RPMI7951 (cell line): ENCODE measurements at regions not wholly inside any gene's neighbourhood (a gene's known extent, or its start where the extent isn't known, plus 50 kb on each side); places are given as distances from the start of the nearest gene placed in this dataset.
"Not testable (repeated sequence)": the region's sequence is repeated elsewhere in the genome, so short reads cannot be mapped to it uniquely, and the experiment has no call there.

Experiments used
- DNase-seq: peaks from one replicate; pipeline ENCODE4 v3.0.0-alpha.2; 2012; ENCODE audit warnings: low read depth

DNA sequence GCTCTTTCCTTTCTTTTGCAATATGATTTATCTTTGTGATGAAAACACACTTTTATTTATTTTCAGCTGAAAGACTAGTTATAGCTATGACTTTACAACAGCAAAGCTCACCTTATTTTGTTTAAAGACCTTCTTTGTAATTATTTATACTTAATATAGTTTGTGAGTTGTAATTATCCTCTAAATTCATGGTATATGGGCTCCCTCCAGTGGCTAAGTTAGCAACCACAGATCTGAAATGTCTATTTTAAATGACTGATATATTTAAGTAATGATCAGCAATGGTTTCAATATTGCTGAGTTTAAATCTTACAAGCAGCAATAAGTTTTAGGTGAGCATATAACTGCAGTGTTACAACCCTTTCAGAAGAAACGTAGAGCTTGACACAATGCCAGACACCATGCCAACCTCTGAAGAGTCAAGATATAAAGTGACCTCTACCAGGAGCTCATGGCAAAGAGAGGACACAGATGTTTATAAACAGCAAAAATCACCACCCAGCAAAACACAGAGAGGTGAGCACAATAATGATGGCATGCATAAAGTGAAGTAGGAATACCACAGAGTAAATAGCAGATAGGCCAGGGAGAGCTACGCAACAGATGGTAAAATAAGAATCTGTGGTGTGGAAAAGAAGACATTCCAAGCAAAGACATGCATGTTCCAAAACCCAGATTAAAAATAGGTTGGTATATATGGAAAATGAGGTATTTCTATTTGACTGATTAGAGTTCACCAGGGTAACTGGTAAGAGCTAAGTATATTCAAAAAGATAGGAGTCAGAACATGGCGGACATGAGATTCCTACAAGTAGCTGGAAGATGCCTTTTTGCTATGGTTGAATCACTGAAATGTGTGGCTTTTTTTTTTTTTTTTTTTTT lies 143.7 kb upstream of the ZNF385D start:
- peak; percentile 1 for DNase-seq

GRCh38 chr3:21898316-21898715 lies 147.3 kb upstream of the ZNF385D start:
- no peak for DNase-seq

- no peak for DNase-seq
These were observed 150.5 kb upstream of the ZNF385D start for GRCh38 chr3:21901484-21901883.

- no peak for DNase-seq
These were observed 151.9 kb upstream of the ZNF385D start for GRCh38 chr3:21902956-21903355.

- DNase-seq, result no peak
These were observed 158.1 kb upstream of the ZNF385D start for GRCh38 chr3:21909096-21909495.

DNA sequence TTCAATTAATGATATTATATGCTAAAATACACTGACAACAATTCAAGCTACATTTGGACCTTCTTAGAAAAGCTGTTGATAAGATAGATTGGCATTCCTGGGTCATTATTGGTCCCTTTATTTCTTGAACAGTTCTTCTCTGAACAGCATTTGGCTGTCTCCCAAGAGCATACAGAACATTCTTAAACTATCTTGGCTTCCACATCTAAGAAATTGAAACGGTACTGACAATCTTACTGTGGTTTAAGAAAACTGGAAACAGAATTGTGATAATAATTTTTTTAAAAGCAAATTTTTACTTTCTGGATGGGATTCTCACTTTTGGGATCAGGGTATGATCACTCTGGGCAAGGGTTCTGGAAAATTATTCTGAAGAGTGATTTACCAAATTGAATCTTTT lies 161.7 kb upstream of the ZNF385D start:
- DNase-seq, result no peak

GRCh38 chr3:21913791-21914190 lies 162.8 kb upstream of the ZNF385D start:
- no peak for DNase-seq

- DNase-seq, result no peak
These were observed 163.4 kb upstream of the ZNF385D start for GRCh38 chr3:21914451-21914850.

DNA sequence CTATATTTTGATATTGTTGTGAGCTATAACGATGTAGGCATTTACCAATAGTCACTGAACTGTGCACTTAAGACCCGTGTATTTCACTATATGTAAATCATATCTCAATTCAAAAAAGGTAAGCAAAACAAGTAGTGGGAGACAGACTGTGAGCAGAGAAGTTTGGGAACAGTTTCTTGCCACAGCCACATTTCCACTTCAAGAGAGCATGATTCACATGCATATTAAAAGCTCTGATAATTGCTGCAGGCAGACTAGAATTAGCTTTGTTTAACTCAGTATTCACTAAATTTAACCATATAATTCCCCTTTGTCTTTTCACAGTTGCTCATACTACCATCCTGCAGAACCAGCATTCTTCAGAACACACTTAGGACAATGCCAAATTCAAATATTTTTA lies 168.4 kb upstream of the ZNF385D start:
- no peak for DNase-seq

DNA sequence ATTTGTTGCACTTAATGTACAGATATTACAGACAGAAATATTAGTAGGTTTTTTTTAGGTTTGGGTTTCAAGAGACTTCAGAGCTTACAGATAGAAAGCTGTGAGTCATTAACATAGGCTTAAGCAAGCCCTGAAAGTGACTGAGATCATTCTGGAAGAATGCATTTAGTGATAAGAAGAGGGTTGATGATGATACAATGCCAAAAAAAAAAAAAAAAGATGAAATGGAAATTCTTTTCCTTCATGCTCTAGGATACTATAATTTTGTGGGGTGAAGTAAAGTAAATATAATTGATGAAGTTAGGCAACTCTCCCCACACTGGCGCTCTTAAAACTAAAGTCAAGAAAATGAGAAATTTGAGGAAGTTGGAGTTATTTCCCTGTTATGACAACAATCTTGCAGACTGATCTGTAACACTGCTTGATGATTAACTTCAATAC lies 169.4 kb upstream of the ZNF385D start:
- DNase-seq, result no peak

DNA sequence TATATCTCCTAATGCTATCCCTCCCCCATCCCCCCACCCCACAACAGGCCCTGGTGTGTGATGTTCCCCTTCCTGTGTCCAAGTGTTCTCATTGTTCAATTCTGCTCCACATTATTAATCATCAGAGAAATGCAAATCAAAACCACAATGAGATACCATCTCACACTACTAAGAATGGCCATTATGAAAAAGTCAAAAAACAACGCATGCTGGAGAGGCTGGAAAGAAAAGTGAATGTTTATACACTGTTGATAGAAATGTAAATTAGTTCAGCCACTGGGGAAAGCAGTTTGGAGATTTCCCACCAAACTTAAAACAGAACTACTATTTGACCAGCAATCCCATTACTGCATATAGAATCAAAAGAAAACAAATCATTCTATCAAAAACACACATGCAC lies 172.1 kb upstream of the ZNF385D start:
- DNase-seq, result not testable (repeated sequence)

DNA sequence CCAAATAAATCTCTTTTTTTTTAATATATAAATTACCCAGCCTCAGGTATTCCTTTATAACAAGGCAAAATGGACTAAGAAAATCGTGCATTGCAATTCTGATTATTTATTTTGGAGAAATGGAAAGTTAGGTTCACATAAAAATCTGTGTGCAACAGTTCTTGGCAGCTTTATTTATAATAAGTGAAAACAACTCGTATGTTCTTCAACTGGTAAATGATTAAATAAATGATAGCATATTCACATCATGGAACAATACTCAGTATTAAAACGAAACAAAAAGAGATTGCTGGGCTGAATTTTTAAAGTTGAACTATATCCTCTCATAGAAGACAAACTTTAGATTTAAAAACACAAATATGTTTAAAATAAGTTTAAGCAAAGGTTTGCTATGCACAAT lies 176.3 kb upstream of the ZNF385D start:
- no peak for DNase-seq

- DNase-seq, result no peak
These were observed 183.6 kb upstream of the ZNF385D start for GRCh38 chr3:21934591-21934990.

DNA sequence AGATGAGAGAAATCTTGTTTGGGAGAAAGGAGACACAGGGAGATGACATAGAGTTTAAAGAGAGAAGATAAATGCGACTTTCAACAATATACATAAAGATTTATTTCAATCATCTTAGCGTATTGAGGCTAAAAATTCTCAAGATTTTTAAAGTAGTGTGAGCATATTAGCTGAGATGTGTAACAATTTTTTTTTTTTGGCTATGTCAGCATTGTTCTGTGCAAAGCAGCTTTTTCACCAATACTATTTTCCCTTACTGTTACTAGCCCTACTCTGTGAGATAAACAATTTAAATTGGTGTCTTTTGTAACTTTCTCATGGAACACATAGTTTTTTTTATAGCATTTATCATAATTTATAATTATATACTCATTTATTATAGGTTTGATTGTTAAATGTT lies 185.2 kb upstream of the ZNF385D start:
- DNase-seq, result no peak

GRCh38 chr3:21938267-21938681 lies 187.3 kb upstream of the ZNF385D start:
- DNase-seq, result no peak

- peak; percentile 28 for DNase-seq
These were observed 191.3 kb upstream of the ZNF385D start for GRCh38 chr3:21942328-21942727.

DNA sequence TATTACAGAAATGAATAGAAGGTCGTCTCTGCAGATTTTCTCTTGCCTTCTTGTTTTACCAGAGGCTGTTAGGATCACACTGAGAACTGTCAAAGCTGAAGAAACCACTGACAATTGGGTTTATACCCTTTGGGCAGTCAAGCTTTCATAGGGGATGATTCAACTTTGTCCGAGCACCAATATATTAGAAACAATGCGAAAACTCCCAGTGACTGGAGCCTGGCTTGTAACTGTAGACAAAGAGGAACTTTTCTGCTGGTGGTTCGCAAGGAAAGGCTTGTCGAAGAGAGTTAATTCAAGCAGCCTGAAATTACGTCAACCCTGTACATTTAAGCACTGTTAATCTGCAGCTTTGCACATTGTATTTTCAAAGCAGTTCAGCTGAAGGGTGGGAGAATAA lies 193.2 kb upstream of the ZNF385D start:
- DNase-seq, result peak; percentile 2

GRCh38 chr3:21952856-21953255 lies 201.8 kb upstream of the ZNF385D start:
- no peak for DNase-seq

GRCh38 chr3:21954709-21955108 lies 203.7 kb upstream of the ZNF385D start:
- DNase-seq, result no peak

- no peak for DNase-seq
These were observed 204.4 kb upstream of the ZNF385D start for GRCh38 chr3:21955406-21955805.

- DNase-seq, result no peak
These were observed 209.0 kb upstream of the ZNF385D start for GRCh38 chr3:21960033-21960432.

DNA sequence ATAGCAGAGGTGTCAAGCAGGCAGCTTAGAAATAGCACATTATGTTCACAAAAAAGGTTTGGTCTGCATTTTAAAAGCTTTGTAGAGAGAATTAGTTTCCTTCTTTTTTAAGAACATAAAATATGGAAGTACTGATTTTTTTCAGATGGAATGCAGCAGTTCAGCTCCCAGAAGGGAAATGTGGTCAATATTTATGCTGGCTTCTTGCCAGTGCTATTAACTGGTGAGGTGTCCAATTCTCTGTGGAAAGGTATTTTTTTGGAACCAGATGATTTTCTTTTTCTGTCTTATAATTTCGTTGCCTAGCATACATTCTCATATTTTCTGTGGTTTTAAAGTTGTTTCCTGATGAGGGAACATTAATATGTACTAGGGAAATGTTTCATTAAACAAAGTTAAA lies 211.4 kb upstream of the ZNF385D start:
- DNase-seq, result no peak

- DNase-seq, result not testable (repeated sequence)
These were observed 215.4 kb upstream of the ZNF385D start for GRCh38 chr3:21966457-21966856.

DNA sequence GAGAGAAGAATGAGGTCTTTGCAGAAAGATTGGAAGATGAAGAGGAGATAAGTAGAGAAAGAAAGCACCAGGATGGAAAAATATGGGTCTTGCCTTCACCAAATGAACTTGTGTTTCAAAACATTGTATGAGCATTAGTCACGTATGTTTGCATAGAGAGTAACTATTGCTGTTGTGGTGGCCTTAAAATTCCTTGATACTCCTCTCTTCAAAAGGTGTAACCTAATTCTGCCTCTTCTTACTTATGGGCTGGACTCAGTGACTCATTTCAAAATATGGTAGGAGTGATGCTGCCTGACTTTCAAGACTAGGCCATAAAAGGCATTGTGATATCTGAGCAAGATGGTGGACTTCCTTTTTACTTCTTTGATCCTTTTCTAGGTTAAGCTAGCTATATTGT lies 228.7 kb upstream of the ZNF385D start:
- peak; percentile 25 for DNase-seq
